ENCODE measurements at regions not wholly inside any gene's neighbourhood (a gene's known extent, or its start where the extent isn't known, plus 50 kb on each side); places are given as distances from the start of the nearest gene placed in this dataset.

- no peaks in the 10 kb centered on the region for H3K27me3 Mint-ChIP-seq
- no peak for TF ChIP-seq CTCF (IDR thresholded peaks at IDR 0.05; ENCODE audit: unreplicated experiment)
- H3K36me3 Mint-ChIP-seq (ENCODE audit: insufficient read depth): no peaks in the 10 kb centered on the region
- H3K4me1 Mint-ChIP-seq (ENCODE audit: low read depth): no peaks in the 10 kb centered on the region
- H3K9me3 Mint-ChIP-seq (ENCODE audit: low read depth): peaks cover 26% of the 10 kb centered on the region
- H3K27ac Mint-ChIP-seq: no peak overlapping the region
- no peak overlapping the region for H3K4me3 Mint-ChIP-seq (ENCODE audit: low read depth)
- DNase-seq (ENCODE audit: low spot score, unreplicated experiment): no peak
Observed at GRCh38 chr11:96472085-96472484, 82.3 kb downstream of the JRKL start.

DNA sequence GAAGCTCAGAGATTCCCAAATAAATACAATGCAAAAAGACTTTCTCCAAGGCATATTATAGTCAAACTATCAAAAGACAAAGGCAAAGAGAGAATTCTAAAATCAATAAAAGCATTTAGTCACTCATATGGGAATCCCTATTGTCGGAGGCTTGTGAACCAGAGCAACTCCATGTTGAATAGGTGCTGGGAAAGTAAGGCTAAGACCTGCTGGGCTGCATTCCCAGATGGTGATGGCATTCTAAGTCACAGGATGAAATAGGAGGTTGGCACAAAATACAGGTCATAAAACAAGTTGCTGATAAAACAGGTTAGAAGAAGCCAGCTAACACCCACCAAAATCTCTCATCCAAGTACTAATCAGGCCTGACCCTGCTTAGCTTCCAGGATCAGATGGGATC lies 84.5 kb downstream of the JRKL start:
- no peak overlapping the region for H3K4me3 Mint-ChIP-seq (ENCODE audit: low read depth)
- no peak for DNase-seq (ENCODE audit: low spot score, unreplicated experiment)
- no peaks in the 10 kb centered on the region for H3K27me3 Mint-ChIP-seq
- H3K4me1 Mint-ChIP-seq (ENCODE audit: low read depth): no peaks in the 10 kb centered on the region
- H3K9me3 Mint-ChIP-seq (ENCODE audit: low read depth): peaks cover 30% of the 10 kb centered on the region
- no peak overlapping the region for H3K27ac Mint-ChIP-seq
- no peaks in the 10 kb centered on the region for H3K36me3 Mint-ChIP-seq (ENCODE audit: insufficient read depth)
- TF ChIP-seq CTCF (IDR thresholded peaks at IDR 0.05; ENCODE audit: unreplicated experiment): no peak

GRCh38 chr11:96481204-96481603 lies 91.4 kb downstream of the JRKL start:
- Mint-ChIP-seq H3K9me3 (ENCODE audit: low read depth) (peaks cover 12% of the 10 kb centered on the region), H3K4me1 (ENCODE audit: low read depth) (peaks cover 3% of the 10 kb centered on the region), H3K4me3 (ENCODE audit: low read depth) (no peak overlapping the region), H3K27me3 (no peaks in the 10 kb centered on the region), H3K27ac (no peak overlapping the region), H3K36me3 (ENCODE audit: insufficient read depth) (no peaks in the 10 kb centered on the region)
- no peak for DNase-seq (ENCODE audit: low spot score, unreplicated experiment)
- no peak for TF ChIP-seq CTCF (IDR thresholded peaks at IDR 0.05; ENCODE audit: unreplicated experiment)

DNA sequence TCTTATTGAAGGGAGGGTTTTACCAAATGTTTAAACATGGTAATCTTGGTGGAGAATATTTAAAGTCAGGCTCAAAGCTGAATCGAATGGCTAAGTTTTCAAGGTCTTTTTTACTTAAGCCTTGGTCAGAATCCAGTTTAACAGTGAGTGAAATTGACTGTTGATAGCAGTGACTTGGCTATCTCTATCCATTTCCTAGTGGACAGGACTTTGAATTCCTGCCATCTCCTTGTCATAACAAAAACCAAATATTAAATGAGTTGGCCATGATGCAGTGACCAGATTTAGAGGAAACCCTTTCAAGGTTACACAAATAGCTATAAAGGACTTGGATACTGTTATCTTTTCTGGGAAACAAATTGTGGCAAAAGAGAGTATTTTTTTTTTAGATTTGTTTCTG lies 92.0 kb downstream of the JRKL start:
- H3K36me3 Mint-ChIP-seq (ENCODE audit: insufficient read depth): no peaks in the 10 kb centered on the region
- no peak for DNase-seq (ENCODE audit: low spot score, unreplicated experiment)
- no peak overlapping the region for H3K27ac Mint-ChIP-seq
- no peak for TF ChIP-seq CTCF (IDR thresholded peaks at IDR 0.05; ENCODE audit: unreplicated experiment)
- H3K4me3 Mint-ChIP-seq (ENCODE audit: low read depth): no peak overlapping the region
- H3K27me3 Mint-ChIP-seq: no peaks in the 10 kb centered on the region
- peaks cover 3% of the 10 kb centered on the region for H3K4me1 Mint-ChIP-seq (ENCODE audit: low read depth)
- peaks cover 7% of the 10 kb centered on the region for H3K9me3 Mint-ChIP-seq (ENCODE audit: low read depth)

GRCh38 chr11:96482193-96482592 lies 92.4 kb downstream of the JRKL start:
- Mint-ChIP-seq H3K36me3 (ENCODE audit: insufficient read depth) (no peaks in the 10 kb centered on the region), H3K27ac (no peak overlapping the region), H3K4me1 (ENCODE audit: low read depth) (peaks cover 3% of the 10 kb centered on the region), H3K9me3 (ENCODE audit: low read depth) (peaks cover 4% of the 10 kb centered on the region), H3K4me3 (ENCODE audit: low read depth) (no peak overlapping the region), H3K27me3 (no peaks in the 10 kb centered on the region)
- no peak for TF ChIP-seq CTCF (IDR thresholded peaks at IDR 0.05; ENCODE audit: unreplicated experiment)
- DNase-seq (ENCODE audit: low spot score, unreplicated experiment): no peak

All from progenitor cell of endocrine pancreas (in vitro differentiated cells).